HEK293 (cell line): ENCODE measurements at regions not wholly inside any gene's neighbourhood (a gene's known extent, or its start where the extent isn't known, plus 50 kb on each side); places are given as distances from the start of the nearest gene placed in this dataset.

ENCODE experiments used
- CTCF ChIA-PET: fragments of 350-600 bp; formaldehyde crosslinking; extraction: SDS; loops from one replicate; lab custom pipeline; 2021; ENCODE audit warnings: antibody characterized with exemption; lab: Yijun Ruan, JAX
- POLR2A ChIA-PET: fragments of 300-600 bp; formaldehyde crosslinking; extraction: SDS; loops from one replicate; lab custom pipeline; 2020; ENCODE audit warnings: antibody characterized with exemption, inconsistent platforms; lab: Yijun Ruan, JAX
- H3K27ac ChIP-seq: fragments of 200-500 bp; sonication (Bioruptor generic); 2 replicates; pipeline ENCODE4 v1.5.1; 2014; ENCODE audit warnings: low read depth, low read length, control low read depth, inconsistent platforms; ENCODE audit errors: extremely low read depth
- H3K36me3 ChIP-seq, 2 experiments: fragments of 200-500 bp in 1 of 2; sonication (Bioruptor generic) in 1 of 2; 1 replicate in 1 of 2; 2 replicates in 1 of 2; pipeline ENCODE4 v1.5.1; 2014 to 2017; ENCODE audit warnings: inconsistent platforms in 2 of 2, low read length in 2 of 2; ENCODE audit not compliant: control insufficient read depth in 2 of 2, insufficient read depth in 1 of 2
- H3K4me1 ChIP-seq: fragments of 200-500 bp; sonication (Bioruptor generic); 2 replicates; pipeline ENCODE4 v1.5.1; 2014; ENCODE audit warnings: mild to moderate bottlenecking, low read length, inconsistent platforms; ENCODE audit not compliant: control insufficient read depth, insufficient read depth
- H3K4me3 ChIP-seq: 2 replicates; pipeline ENCODE4 v1.5.1; 2011; ENCODE audit warnings: low read depth, mild to moderate bottlenecking, control low read depth, low read length, moderate library complexity
- H3K9me3 ChIP-seq: fragments of 200-500 bp; sonication (Bioruptor generic); 2 replicates; pipeline ENCODE4 v1.5.1; 2014; ENCODE audit warnings: low read depth, low read length, inconsistent platforms; ENCODE audit not compliant: control insufficient read depth, insufficient read depth
- HOXD13 ChIP-seq: sonication (generic); formaldehyde crosslinking; IDR thresholded peaks from 2 replicates; pipeline ENCODE4 v1.8.0; 2022; ENCODE audit warnings: missing genetic modification reagents, borderline replicate concordance
- IKZF3 ChIP-seq: fragments of 450-650 bp; IDR thresholded peaks from 2 replicates; pipeline ENCODE4 v1.5.0; 2018; ENCODE audit warnings: missing biosample characterization, mild to moderate bottlenecking, missing genetic modification characterization, moderate library complexity
- INSM2 ChIP-seq: fragments of 450-650 bp; formaldehyde crosslinking; IDR thresholded peaks from 2 replicates; pipeline ENCODE4 v1.5.1; 2016; ENCODE audit warnings: missing biosample characterization, missing genetic modification characterization
- KLF1 ChIP-seq: fragments of 450-650 bp; formaldehyde crosslinking; IDR thresholded peaks from 2 replicates; pipeline ENCODE4 v1.5.1; 2016; ENCODE audit warnings: missing biosample characterization, missing genetic modification characterization
- KLF7 ChIP-seq: fragments of 450-650 bp; formaldehyde crosslinking; IDR thresholded peaks from 2 replicates; pipeline ENCODE4 v1.5.1; 2016; ENCODE audit warnings: missing biosample characterization, missing genetic modification characterization, borderline replicate concordance
- MYNN ChIP-seq: fragments of 450-650 bp; formaldehyde crosslinking; IDR thresholded peaks from 2 replicates; pipeline ENCODE4 v1.5.1; 2016; ENCODE audit warnings: missing biosample characterization, missing genetic modification characterization, borderline replicate concordance
- SCRT1 ChIP-seq: fragments of 450-650 bp; formaldehyde crosslinking; IDR thresholded peaks from 2 replicates; pipeline ENCODE4 v1.5.1; 2016; ENCODE audit warnings: missing biosample characterization, missing genetic modification characterization, borderline replicate concordance
- SCRT2 ChIP-seq: fragments of 450-650 bp; formaldehyde crosslinking; IDR thresholded peaks from 2 replicates; pipeline ENCODE4 v1.5.1; 2016; ENCODE audit warnings: missing biosample characterization, missing genetic modification characterization
- ZBTB7A ChIP-seq: fragments of 450-650 bp; formaldehyde crosslinking; IDR thresholded peaks from 2 replicates; pipeline ENCODE4 v1.5.1; 2016; ENCODE audit warnings: low read depth, missing biosample characterization, missing genetic modification characterization
- ZEB2 ChIP-seq: fragments of 450-650 bp; formaldehyde crosslinking; IDR thresholded peaks from 2 replicates; pipeline ENCODE4 v1.5.1; 2016; ENCODE audit warnings: missing biosample characterization, missing genetic modification characterization
- ZNF138 ChIP-seq: fragments of 450-650 bp; formaldehyde crosslinking; IDR thresholded peaks from 2 replicates; pipeline ENCODE4 v1.5.1; 2016; ENCODE audit warnings: missing biosample characterization, missing genetic modification characterization, borderline replicate concordance
- ZNF202 ChIP-seq: fragments of 450-650 bp; formaldehyde crosslinking; IDR thresholded peaks from 2 replicates; pipeline ENCODE4 v1.5.1; 2016; ENCODE audit warnings: missing biosample characterization, missing genetic modification characterization, borderline replicate concordance
- ZNF214 ChIP-seq: fragments of 450-650 bp; formaldehyde crosslinking; IDR thresholded peaks from 2 replicates; pipeline ENCODE4 v1.5.1; 2017; ENCODE audit warnings: missing biosample characterization, mild to moderate bottlenecking, missing genetic modification characterization, borderline replicate concordance
- ZNF221 ChIP-seq: fragments of 450-650 bp; formaldehyde crosslinking; IDR thresholded peaks from 2 replicates; pipeline ENCODE4 v1.5.1; 2017; ENCODE audit warnings: missing biosample characterization, missing genetic modification characterization, borderline replicate concordance
- ZNF23 ChIP-seq: fragments of 450-650 bp; formaldehyde crosslinking; IDR thresholded peaks from 2 replicates; pipeline ENCODE4 v1.5.1; 2016; ENCODE audit warnings: missing biosample characterization, missing genetic modification characterization, borderline replicate concordance
- ZNF26 ChIP-seq: fragments of 450-650 bp; formaldehyde crosslinking; IDR thresholded peaks from 2 replicates; pipeline ENCODE4 v1.5.1; 2016; ENCODE audit warnings: missing biosample characterization, missing genetic modification characterization
- ZNF274 ChIP-seq, 2 experiments: fragments of 200-500 bp in 1 of 2; fragments of 450-650 bp in 1 of 2; sonication (Bioruptor generic) in 1 of 2; formaldehyde crosslinking in 1 of 2; IDR thresholded peaks; 2 replicates each; pipeline versions ENCODE4 v1.5.1 to v1.6.1; 2014 to 2016; ENCODE audit warnings: borderline replicate concordance in 1 of 2, inconsistent platforms in 1 of 2, low read length in 1 of 2, missing biosample characterization in 1 of 2, missing genetic modification characterization in 1 of 2
- ZNF341 ChIP-seq: fragments of 450-650 bp; formaldehyde crosslinking; IDR thresholded peaks from 2 replicates; pipeline ENCODE4; 2016; ENCODE audit warnings: low read depth, missing biosample characterization, missing genetic modification characterization
- ZNF350 ChIP-seq: fragments of 450-650 bp; formaldehyde crosslinking; IDR thresholded peaks from 2 replicates; pipeline ENCODE4 v1.5.0; 2017; ENCODE audit warnings: missing biosample characterization, mild to moderate bottlenecking, missing genetic modification characterization
- ZNF366 ChIP-seq: fragments of 450-650 bp; formaldehyde crosslinking; conservative IDR thresholded peaks from 2 replicates; pipeline ENCODE4 v1.5.1; 2016; ENCODE audit warnings: missing biosample characterization, missing genetic modification characterization
- ZNF37A ChIP-seq: fragments of 450-650 bp; IDR thresholded peaks from 2 replicates; pipeline ENCODE4 v1.5.1; 2018; ENCODE audit warnings: missing biosample characterization, missing genetic modification characterization
- ZNF433 ChIP-seq: fragments of 450-650 bp; formaldehyde crosslinking; IDR thresholded peaks from 2 replicates; pipeline ENCODE4 v1.5.1; 2016; ENCODE audit warnings: missing biosample characterization, missing genetic modification characterization, low read depth
- ZNF473 ChIP-seq: fragments of 450-650 bp; formaldehyde crosslinking; IDR thresholded peaks from 2 replicates; pipeline ENCODE4 v1.5.1; 2017; ENCODE audit warnings: missing biosample characterization, missing genetic modification characterization
- ZNF501 ChIP-seq: fragments of 450-650 bp; formaldehyde crosslinking; IDR thresholded peaks from 2 replicates; pipeline ENCODE4 v1.5.1; 2016; ENCODE audit warnings: missing biosample characterization, missing genetic modification characterization
- ZNF529 ChIP-seq: fragments of 450-650 bp; formaldehyde crosslinking; IDR thresholded peaks from 2 replicates; pipeline ENCODE4 v1.5.1; 2017; ENCODE audit warnings: missing genetic modification characterization, missing biosample characterization; ENCODE audit not compliant: insufficient replicate concordance
- ZNF560 ChIP-seq: fragments of 450-650 bp; formaldehyde crosslinking; IDR thresholded peaks from 2 replicates; pipeline ENCODE4 v1.5.1; 2017; ENCODE audit warnings: missing biosample characterization, missing genetic modification characterization, borderline replicate concordance
- ZNF596 ChIP-seq: fragments of 450-650 bp; IDR thresholded peaks from 2 replicates; pipeline ENCODE4 v1.5.0; 2018; ENCODE audit warnings: missing biosample characterization, mild to moderate bottlenecking, missing genetic modification characterization, moderate library complexity
- ZNF610 ChIP-seq: fragments of 450-650 bp; formaldehyde crosslinking; IDR thresholded peaks from 2 replicates; pipeline ENCODE4 v1.5.1; 2016; ENCODE audit warnings: missing biosample characterization, missing genetic modification characterization, borderline replicate concordance
- ZNF776 ChIP-seq: fragments of 450-650 bp; formaldehyde crosslinking; IDR thresholded peaks from 2 replicates; pipeline ENCODE4 v1.5.0; 2017; ENCODE audit warnings: missing biosample characterization, missing genetic modification characterization, borderline replicate concordance
- ZNF791 ChIP-seq: fragments of 450-650 bp; formaldehyde crosslinking; IDR thresholded peaks from 2 replicates; pipeline ENCODE4 v1.5.1; 2016; ENCODE audit warnings: missing biosample characterization, missing genetic modification characterization
- ZNF843 ChIP-seq: fragments of 450-650 bp; formaldehyde crosslinking; IDR thresholded peaks from 2 replicates; pipeline ENCODE4 v1.5.1; 2016; ENCODE audit warnings: missing biosample characterization, missing genetic modification characterization

GRCh38 chr15:47932951-47933641 is 187.7 kb upstream of the SLC24A5 start:
- H3K36me3 ChIP-seq: no peaks in the 10 kb centered on the region
- H3K4me3 ChIP-seq: no peak overlapping the region
- POLR2A ChIA-PET: no interaction called here
- TF ChIP-seq ZEB2 (tag by site-specific recombination) (no peak), ZNF23 (tag by site-specific recombination) (no peak), ZNF26 (tag by site-specific recombination) (no peak), ZNF433 (tag by site-specific recombination) (no peak), ZNF214 (no peak), ZNF529 (tag by site-specific recombination) (no peak), SCRT1 (no peak), ZNF596 (tag by site-specific recombination) (no peak), ZNF202 (tag by site-specific recombination) (no peak), KLF7 (no peak), KLF1 (tag by site-specific recombination) (no peak), ZNF610 (tag by site-specific recombination) (no peak), IKZF3 (tag by site-specific recombination) (no peak), ZNF341 (tag by site-specific recombination) (no peak), ZNF776 (tag by site-specific recombination) (no peak), ZNF843 (tag by site-specific recombination) (no peak)
- H3K9me3 ChIP-seq: no peaks in the 10 kb centered on the region
- no peaks in the 10 kb centered on the region for H3K4me1 ChIP-seq
- no peak overlapping the region for H3K27ac ChIP-seq
- CTCF ChIA-PET: no interaction called here

- TF ChIP-seq ZNF791 (no peak), ZNF350 (tag by site-specific recombination) (no peak), MYNN (tag by site-specific recombination) (no peak), INSM2 (tag by site-specific recombination) (no peak), ZNF274 (IDR thresholded peaks at IDR 0.05; ENCODE audit: low read length) (no peak), ZNF274 (tag by site-specific recombination; IDR thresholded peaks at IDR 0.05; ENCODE audit: borderline replicate concordance) (no peak), ZBTB7A (tag by site-specific recombination) (no peak), ZNF501 (tag by site-specific recombination) (no peak), HOXD13 (CRISPR knock-in tag) (no peak), ZNF560 (tag by site-specific recombination) (no peak), ZNF473 (tag by site-specific recombination) (no peak), SCRT2 (tag by site-specific recombination) (no peak), ZNF138 (no peak), ZNF37A (no peak), ZNF366 (tag by site-specific recombination) (no peak), ZNF221 (tag by site-specific recombination) (no peak)
- H3K36me3 ChIP-seq: no peaks in the 10 kb centered on the region
- ChIA-PET POLR2A (no interaction called here), CTCF (no interaction called here)
- H3K9me3 ChIP-seq: no peaks in the 10 kb centered on the region
- H3K4me3 ChIP-seq: no peak overlapping the region
- H3K27ac ChIP-seq: no peak overlapping the region
- no peaks in the 10 kb centered on the region for H3K4me1 ChIP-seq
These were observed 186.9 kb upstream of the SLC24A5 start for GRCh38 chr15:47933865-47934264.
